GM23248 (cell line): ENCODE measurements at regions not wholly inside any gene's neighbourhood (a gene's known extent, or its start where the extent isn't known, plus 50 kb on each side); places are given as distances from the start of the nearest gene placed in this dataset.

Source experiments
- DNase-seq: peaks from one replicate; pipeline ENCODE4 v3.0.0-alpha.2; 2015
- H2AFZ ChIP-seq: fragments of 200-600 bp; sonication (generic); 2 replicates; pipeline ENCODE4 v1.6.1; 2016; ENCODE audit warnings: antibody characterized with exemption
- H3F3A ChIP-seq: fragments of 200-600 bp; sonication (generic); 2 replicates; pipeline ENCODE4 v1.6.1; 2016; ENCODE audit warnings: mild to moderate bottlenecking, antibody characterized with exemption, mixed run types; ENCODE audit not compliant: insufficient read depth
- H3K27ac ChIP-seq: fragments of 200-600 bp; sonication (generic); 2 replicates; pipeline ENCODE4 v1.5.1; 2016; ENCODE audit warnings: mild to moderate bottlenecking
- H3K27me3 ChIP-seq: fragments of 200-600 bp; sonication (generic); replicated peaks from 2 replicates; pipeline ENCODE4 v1.6.1; 2016; ENCODE audit warnings: mild to moderate bottlenecking; ENCODE audit not compliant: insufficient read depth
- H3K36me3 ChIP-seq: fragments of 200-600 bp; sonication (generic); 2 replicates; pipeline ENCODE4 v1.6.1; 2016; ENCODE audit warnings: low read depth, mild to moderate bottlenecking
- H3K4me1 ChIP-seq: fragments of 200-600 bp; sonication (generic); 2 replicates; pipeline ENCODE4 v1.6.1; 2016; ENCODE audit warnings: mild to moderate bottlenecking; ENCODE audit not compliant: insufficient read depth
- H3K4me2 ChIP-seq: fragments of 200-600 bp; sonication (generic); one replicate; pipeline ENCODE4 v1.6.1; 2016; ENCODE audit warnings: mild to moderate bottlenecking; ENCODE audit not compliant: unreplicated experiment
- H3K4me3 ChIP-seq: fragments of 200-600 bp; sonication (generic); 2 replicates; pipeline ENCODE4 v1.5.1; 2016; ENCODE audit warnings: mild to moderate bottlenecking
- H3K79me2 ChIP-seq: fragments of 200-600 bp; sonication (generic); 2 replicates; pipeline ENCODE4 v1.6.1; 2016; ENCODE audit warnings: mild to moderate bottlenecking; ENCODE audit not compliant: insufficient read depth
- H3K9ac ChIP-seq: fragments of 200-600 bp; sonication (generic); 2 replicates; pipeline ENCODE4 v1.6.1; 2016; ENCODE audit warnings: mild to moderate bottlenecking
- H3K9me2 ChIP-seq: fragments of 200-600 bp; sonication (generic); 2 replicates; pipeline ENCODE4 v1.6.1; 2016; ENCODE audit warnings: mixed run types, mild to moderate bottlenecking, moderate library complexity; ENCODE audit not compliant: insufficient read depth
- H3K9me3 ChIP-seq: fragments of 200-600 bp; sonication (generic); one replicate; pipeline ENCODE4 v1.6.1; 2017; ENCODE audit warnings: low read depth
- H4K20me1 ChIP-seq: fragments of 200-600 bp; sonication (generic); 2 replicates; pipeline ENCODE4 v1.6.0; 2016; ENCODE audit not compliant: insufficient read depth
- EZH2 ChIP-seq: fragments of 200-600 bp; sonication (generic); IDR thresholded peaks from 2 replicates; pipeline ENCODE4 v1.6.1; 2018; ENCODE audit warnings: antibody characterized with exemption, mild to moderate bottlenecking; ENCODE audit not compliant: insufficient read depth, poor library complexity, severe bottlenecking
- EZH2phosphoT487 ChIP-seq: fragments of 200-600 bp; sonication (generic); IDR thresholded peaks from 2 replicates; pipeline ENCODE4 v1.6.1; 2018; ENCODE audit warnings: antibody characterized with exemption, moderate library complexity, mild to moderate bottlenecking, low read depth; ENCODE audit not compliant: insufficient read depth
- WGBS, 2 experiments: methylation state at CpG; one replicate each; pipeline ENCODE4 v1.1.6; 2015 to 2017; ENCODE audit warnings: low lambda C conversion rate in 2 of 2, low coverage in 1 of 2; ENCODE audit errors: missing lambda C conversion rate in 2 of 2; 5-methylcytosine and 5-hydroxymethylcytosine counted together
- in situ Hi-C: fragments of 300-500 bp; cut with MboI; formaldehyde crosslinking; loops from 2 replicates; pipeline ENCODE4 v1.15.0; 2020

DNA sequence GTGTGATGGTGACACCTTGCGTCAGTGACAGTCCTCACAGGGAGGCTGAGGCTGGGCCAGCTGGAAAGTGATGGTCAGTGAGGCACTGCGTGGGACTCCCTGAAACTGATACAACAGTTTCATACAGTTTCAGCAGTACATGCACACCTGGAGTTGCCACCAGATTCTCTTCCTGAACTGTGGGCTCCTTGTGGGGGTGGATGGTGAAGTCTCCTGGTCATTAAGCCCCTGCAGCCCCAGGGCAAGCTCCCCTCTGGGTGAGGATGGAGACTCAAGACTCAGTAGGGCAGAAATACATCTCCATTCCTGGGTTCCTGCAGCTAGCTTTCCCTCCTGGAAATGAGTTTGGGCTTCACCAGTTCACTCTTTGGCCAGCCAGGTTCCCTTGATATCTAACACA lies 392.7 kb downstream of the UQCRFS1 start:
- H3K9me3 ChIP-seq: no peaks in the 10 kb centered on the region
- H3K27me3 ChIP-seq: no peaks in the 10 kb centered on the region
- H3K27ac ChIP-seq: no peak overlapping the region
- no peaks in the 10 kb centered on the region for H4K20me1 ChIP-seq
- no peaks in the 10 kb centered on the region for H3K9me2 ChIP-seq
- no peaks in the 10 kb centered on the region for H3F3A ChIP-seq
- H3K36me3 ChIP-seq: no peaks in the 10 kb centered on the region
- no peak for DNase-seq
- no peak overlapping the region for H2AFZ ChIP-seq
- in situ Hi-C loops: no loop called here
- no peaks in the 10 kb centered on the region for H3K4me1 ChIP-seq
- H3K4me2 ChIP-seq: no peak overlapping the region
- TF ChIP-seq EZH2phosphoT487 (no peak), EZH2 (no peak)
- no peak overlapping the region for H3K4me3 ChIP-seq
- H3K9ac ChIP-seq: no peak overlapping the region
- WGBS, 2 experiments: 41 to 50% methylated on average over 2 of the region's 2 CpGs
- H3K79me2 ChIP-seq: no peaks in the 10 kb centered on the region

DNA sequence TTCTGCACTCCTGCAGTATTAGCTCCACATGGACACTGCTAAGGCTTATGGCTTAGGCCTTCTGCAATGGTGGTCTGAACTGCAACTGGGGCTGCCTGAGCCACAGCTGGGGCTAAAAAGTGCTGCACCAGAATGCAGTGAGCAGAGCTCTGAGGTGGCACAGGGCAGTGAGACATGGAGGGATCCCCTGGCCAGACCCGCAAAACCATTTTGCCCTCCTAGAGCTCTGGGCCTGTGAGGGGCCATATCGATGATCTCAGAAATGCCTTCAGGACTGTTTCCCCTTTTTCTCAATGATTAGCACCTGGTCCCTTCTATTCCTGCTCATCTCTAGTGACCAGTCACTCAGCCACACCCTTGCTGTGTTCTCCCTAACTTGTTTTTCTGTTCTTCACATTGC lies 397.7 kb downstream of the UQCRFS1 start:
- Histone ChIP-seq H3K27ac (no peak overlapping the region), H3K4me2 (no peak overlapping the region), H3F3A (no peaks in the 10 kb centered on the region), H3K36me3 (no peaks in the 10 kb centered on the region), H3K9me2 (no peaks in the 10 kb centered on the region), H4K20me1 (no peaks in the 10 kb centered on the region), H3K4me3 (no peak overlapping the region), H2AFZ (no peak overlapping the region), H3K27me3 (no peaks in the 10 kb centered on the region), H3K9ac (no peak overlapping the region), H3K79me2 (no peaks in the 10 kb centered on the region), H3K4me1 (no peaks in the 10 kb centered on the region), H3K9me3 (no peaks in the 10 kb centered on the region)
- TF ChIP-seq EZH2: no peak
- TF ChIP-seq EZH2phosphoT487: no peak
- 33 to 44% methylated on average over 2 of the region's 2 CpGs for WGBS, 2 experiments
- DNase-seq: no peak
- in situ Hi-C loops: no loop called here

DNA sequence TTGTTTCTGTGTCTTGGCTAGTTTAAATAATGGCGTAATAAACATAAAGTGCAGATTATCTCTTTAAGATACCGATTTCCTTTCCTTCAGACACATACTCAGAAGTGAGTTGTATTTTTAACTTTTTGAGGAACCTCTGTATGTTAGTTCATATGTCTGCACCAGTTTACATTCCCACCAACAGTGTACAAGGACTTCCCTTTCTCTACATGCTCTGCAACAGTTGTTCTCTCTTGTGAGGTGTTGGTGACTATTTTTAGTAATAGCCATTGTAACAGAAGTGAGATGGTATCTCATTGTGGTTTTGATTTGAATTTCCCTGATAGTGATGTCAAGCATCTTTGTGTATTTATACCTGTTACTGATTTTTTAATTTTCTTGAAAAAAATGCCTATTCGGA lies 418.6 kb downstream of the UQCRFS1 start:
- no peaks in the 10 kb centered on the region for H4K20me1 ChIP-seq
- H3F3A ChIP-seq: no peaks in the 10 kb centered on the region
- in situ Hi-C loops: no loop called here
- no peak for DNase-seq
- H3K9me2 ChIP-seq: no peaks in the 10 kb centered on the region
- H3K27ac ChIP-seq: no peak overlapping the region
- no peaks in the 10 kb centered on the region for H3K36me3 ChIP-seq
- no peaks in the 10 kb centered on the region for H3K79me2 ChIP-seq
- WGBS, 2 experiments: 58 to 71% methylated on average over 3 of the region's 3 CpGs
- H2AFZ ChIP-seq: no peak overlapping the region
- H3K4me1 ChIP-seq: no peaks in the 10 kb centered on the region
- no peak for TF ChIP-seq EZH2phosphoT487
- TF ChIP-seq EZH2: no peak
- no peak overlapping the region for H3K9ac ChIP-seq
- H3K4me2 ChIP-seq: no peak overlapping the region
- peaks cover 30% of the 10 kb centered on the region; the same call in 1 of the 2 replicates for H3K27me3 ChIP-seq
- no peaks in the 10 kb centered on the region for H3K9me3 ChIP-seq
- no peak overlapping the region for H3K4me3 ChIP-seq

DNA sequence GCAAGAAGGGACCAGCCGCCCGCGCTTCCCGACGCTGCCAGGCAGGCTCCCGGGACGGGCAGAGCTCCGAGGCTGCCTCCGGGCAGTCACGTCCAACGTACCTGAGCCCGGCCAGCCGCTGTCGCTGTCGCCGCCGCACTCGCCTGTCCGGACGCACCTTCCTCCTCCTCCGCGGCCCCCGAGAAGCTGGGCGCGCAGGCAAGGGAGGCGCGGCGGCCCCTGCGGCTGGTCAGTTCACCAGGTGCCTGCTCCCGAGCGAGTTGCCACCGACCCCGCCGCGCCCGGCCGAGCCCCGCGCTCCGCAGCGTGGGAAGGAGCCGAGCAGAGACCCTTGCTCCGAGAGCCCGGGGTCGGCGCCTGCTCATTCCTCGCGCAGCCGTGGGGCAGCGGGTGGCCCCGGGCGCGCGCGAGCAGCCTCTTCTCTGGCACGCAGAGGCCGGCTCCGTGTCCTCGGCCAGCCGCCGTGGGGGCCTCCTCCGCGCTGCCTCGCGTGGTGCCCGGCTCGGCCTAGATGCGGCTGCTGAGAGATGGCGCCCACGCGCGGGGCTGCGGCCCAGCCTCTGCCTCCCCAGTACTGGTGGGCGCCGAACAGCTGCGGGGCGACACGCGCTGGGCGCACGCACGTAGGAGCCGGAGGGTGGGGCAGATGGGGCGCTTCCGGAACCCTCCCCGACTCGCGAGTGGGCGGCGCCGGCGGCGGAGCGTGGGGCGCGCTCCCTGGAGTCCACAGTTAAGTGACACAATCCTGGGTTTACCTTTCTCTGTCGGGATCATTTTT lies 419.4 kb downstream of the UQCRFS1 start:
- H3K79me2 ChIP-seq: no peaks in the 10 kb centered on the region
- no peak overlapping the region for H3K27ac ChIP-seq
- WGBS, 2 experiments: 8 to 11% methylated on average over 72 to 85 of the region's 97 CpGs
- H3K27me3 ChIP-seq: peaks cover 34% of the 10 kb centered on the region; the same call in 1 of the 2 replicates
- no peaks in the 10 kb centered on the region for H3K4me1 ChIP-seq
- in situ Hi-C loops: no loop called here
- no peaks in the 10 kb centered on the region for H3F3A ChIP-seq
- no peak overlapping the region for H2AFZ ChIP-seq
- H3K4me3 ChIP-seq: no peak overlapping the region
- DNase-seq: no peak
- H3K9ac ChIP-seq: no peak overlapping the region
- H3K9me3 ChIP-seq: no peaks in the 10 kb centered on the region
- no peaks in the 10 kb centered on the region for H3K9me2 ChIP-seq
- no peak overlapping the region for H3K4me2 ChIP-seq
- TF ChIP-seq EZH2phosphoT487 (no peak), EZH2 (no peak)
- no peaks in the 10 kb centered on the region for H4K20me1 ChIP-seq
- H3K36me3 ChIP-seq: no peaks in the 10 kb centered on the region
